Stomach (tissue), 4 donors: ENCODE measurements at regions not wholly inside any gene's neighbourhood (a gene's known extent, or its start where the extent isn't known, plus 50 kb on each side); places are given as distances from the start of the nearest gene placed in this dataset.
"Not testable (repeated sequence)": the region's sequence is repeated elsewhere in the genome, so short reads cannot be mapped to it uniquely, and the experiment has no call there.

ENCODE experiments used
- POLR2A ChIP-seq, 4 donors: fragments of 450-650 bp; IDR thresholded peaks; one replicate each; pipeline ENCODE4 v1.6.1; 2016; ENCODE audit warnings: antibody characterized with exemption in 4 of 4, control low read depth in 2 of 4, mild to moderate bottlenecking in 1 of 4, moderate library complexity in 1 of 4
- TF ChIP-seq, protein P1 (sequence below), 7 experiments: fragments of 450-650 bp in 4 of 7; fragments of 200-600 bp in 3 of 7; sonication (generic) in 3 of 7; IDR thresholded peaks; one replicate each; pipeline ENCODE4 v1.5.1; 2016 to 2019; ENCODE audit warnings: antibody characterized with exemption in 7 of 7, control low read depth in 2 of 7, mild to moderate bottlenecking in 1 of 7

GRCh38 chr2:147139732-147140131 lies 705.1 kb upstream of the ACVR2A start:
- TF ChIP-seq, protein P1, sequence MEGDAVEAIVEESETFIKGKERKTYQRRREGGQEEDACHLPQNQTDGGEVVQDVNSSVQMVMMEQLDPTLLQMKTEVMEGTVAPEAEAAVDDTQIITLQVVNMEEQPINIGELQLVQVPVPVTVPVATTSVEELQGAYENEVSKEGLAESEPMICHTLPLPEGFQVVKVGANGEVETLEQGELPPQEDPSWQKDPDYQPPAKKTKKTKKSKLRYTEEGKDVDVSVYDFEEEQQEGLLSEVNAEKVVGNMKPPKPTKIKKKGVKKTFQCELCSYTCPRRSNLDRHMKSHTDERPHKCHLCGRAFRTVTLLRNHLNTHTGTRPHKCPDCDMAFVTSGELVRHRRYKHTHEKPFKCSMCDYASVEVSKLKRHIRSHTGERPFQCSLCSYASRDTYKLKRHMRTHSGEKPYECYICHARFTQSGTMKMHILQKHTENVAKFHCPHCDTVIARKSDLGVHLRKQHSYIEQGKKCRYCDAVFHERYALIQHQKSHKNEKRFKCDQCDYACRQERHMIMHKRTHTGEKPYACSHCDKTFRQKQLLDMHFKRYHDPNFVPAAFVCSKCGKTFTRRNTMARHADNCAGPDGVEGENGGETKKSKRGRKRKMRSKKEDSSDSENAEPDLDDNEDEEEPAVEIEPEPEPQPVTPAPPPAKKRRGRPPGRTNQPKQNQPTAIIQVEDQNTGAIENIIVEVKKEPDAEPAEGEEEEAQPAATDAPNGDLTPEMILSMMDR (IDR thresholded peaks at IDR 0.05) = not testable (repeated sequence)
- TF ChIP-seq POLR2A (IDR thresholded peaks at IDR 0.05) = not testable (repeated sequence)
